ENCODE measurements at regions not wholly inside any gene's neighbourhood (a gene's known extent, or its start where the extent isn't known, plus 50 kb on each side); places are given as distances from the start of the nearest gene placed in this dataset.
"Not testable (repeated sequence)": the region's sequence is repeated elsewhere in the genome, so short reads cannot be mapped to it uniquely, and the experiment has no call there.

GRCh38 chr9:41367301-41367700 is 178.2 kb upstream of the ZNG1F start:
- DNase-seq: not testable (repeated sequence)

GRCh38 chr9:41361790-41362189 is 172.7 kb upstream of the ZNG1F start:
- DNase-seq: not testable (repeated sequence)

- peak; percentile 12 for DNase-seq
Observed at GRCh38 chr9:41359116-41359515, 170.0 kb upstream of the ZNG1F start.

GRCh38 chr9:41358682-41359081 is 169.6 kb upstream of the ZNG1F start:
- DNase-seq: peak; percentile 57

- not testable (repeated sequence) for DNase-seq
Observed at GRCh38 chr9:41357918-41358404, 168.8 kb upstream of the ZNG1F start.

- not testable (repeated sequence) for DNase-seq
Observed at GRCh38 chr9:41357350-41357748, 168.2 kb upstream of the ZNG1F start.

GRCh38 chr9:41356588-41357349 is 167.7 kb upstream of the ZNG1F start:
- not testable (repeated sequence) for DNase-seq

- not testable (repeated sequence) for DNase-seq
Observed at GRCh38 chr9:41355712-41356450, 166.8 kb upstream of the ZNG1F start.

GRCh38 chr9:41354978-41355377 is 165.9 kb upstream of the ZNG1F start:
- DNase-seq: not testable (repeated sequence)

GRCh38 chr9:41354060-41354934 is 165.2 kb upstream of the ZNG1F start:
- DNase-seq: not testable (repeated sequence)

GRCh38 chr9:41353026-41353425 is 163.9 kb upstream of the ZNG1F start:
- DNase-seq: not testable (repeated sequence)

- not testable (repeated sequence) for DNase-seq
Observed at GRCh38 chr9:41352390-41352789, 163.3 kb upstream of the ZNG1F start.

- DNase-seq: not testable (repeated sequence)
Observed at GRCh38 chr9:41347893-41348292, 158.8 kb upstream of the ZNG1F start.

- DNase-seq: not testable (repeated sequence)
Observed at GRCh38 chr9:41332562-41332961, 143.4 kb upstream of the ZNG1F start.

- DNase-seq: not testable (repeated sequence)
Observed at GRCh38 chr9:41321277-41321676, 132.2 kb upstream of the ZNG1F start.

- not testable (repeated sequence) for DNase-seq
Observed at GRCh38 chr9:41308953-41309352, 119.8 kb upstream of the ZNG1F start.

GRCh38 chr9:41285744-41286143 is 96.6 kb upstream of the ZNG1F start:
- DNase-seq: not testable (repeated sequence)

- DNase-seq: not testable (repeated sequence)
Observed at GRCh38 chr9:41280299-41281238, 91.5 kb upstream of the ZNG1F start.

GRCh38 chr9:41279437-41279836 is 90.3 kb upstream of the ZNG1F start:
- DNase-seq: not testable (repeated sequence)

GRCh38 chr9:41279033-41279432 is 89.9 kb upstream of the ZNG1F start:
- DNase-seq: not testable (repeated sequence)

GRCh38 chr9:41273549-41274267 is 84.6 kb upstream of the ZNG1F start:
- DNase-seq: not testable (repeated sequence)

Measured in COR-L47 (cell line).